Psoas muscle (tissue), 7 donors: ENCODE measurements at regions not wholly inside any gene's neighbourhood (a gene's known extent, or its start where the extent isn't known, plus 50 kb on each side); places are given as distances from the start of the nearest gene placed in this dataset.

Source experiments
- ATAC-seq, 4 donors: fragments of 200-7000 bp; cut with Tn5 transposase; one replicate each; pipeline ENCODE4 v1.9.1; 2020; ENCODE audit warnings: moderate library complexity in 3 of 4, mild to moderate bottlenecking in 2 of 4
- DNase-seq, 2 donors: peaks; one replicate each; pipeline ENCODE4 v3.0.0-alpha.2; 2020
- H3K27ac ChIP-seq: fragments of 200-600 bp; one replicate; pipeline ENCODE4 v1.8.0; 2022
- H3K27me3 ChIP-seq, 3 donors: fragments of 200-600 bp in 1 of 3; one replicate each; pipeline versions ENCODE4 v1.6.1 to v1.8.0; 2013 to 2022; ENCODE audit warnings: low read length in 2 of 3, mild to moderate bottlenecking in 2 of 3, moderate library complexity in 1 of 3; ENCODE audit not compliant: insufficient read depth in 3 of 3
- H3K36me3 ChIP-seq, 2 donors: fragments of 200-600 bp in 1 of 2; one replicate each; pipeline versions ENCODE4 v1.6.1 to v1.8.0; 2013 to 2022; ENCODE audit warnings: low read depth in 1 of 2, mild to moderate bottlenecking in 1 of 2, moderate library complexity in 1 of 2; ENCODE audit not compliant: insufficient read depth in 1 of 2
- H3K4me1 ChIP-seq: fragments of 200-600 bp; one replicate; pipeline ENCODE4 v1.8.0; 2022
- H3K4me3 ChIP-seq: fragments of 200-600 bp; one replicate; pipeline ENCODE4 v1.8.0; 2022; ENCODE audit warnings: mild to moderate bottlenecking
- H3K9me3 ChIP-seq: fragments of 200-600 bp; one replicate; pipeline ENCODE4 v1.8.0; 2022
- WGBS, 3 donors: extraction: QIAGEN DNeasy Blood & Tissue Kit; methylation state at CpG; one replicate each; pipeline versions ENCODE4 v1.1.6 to v1.1.7; 2013; 5-methylcytosine and 5-hydroxymethylcytosine counted together
- intact Hi-C, 2 donors: fragments of 100-400 bp; cut with DNase I; formaldehyde crosslinking; loops; one replicate each; pipeline versions ENCODE4 v1.11.0 to v1.14.2; 2022
- TF ChIP-seq, protein P1 (sequence below): fragments of 200-600 bp; IDR thresholded peaks from one replicate; pipeline ENCODE4 v1.8.0; 2022; ENCODE audit warnings: antibody characterized with exemption
- donor health status: healthy with polysubstance abuse.
- donor health status: DM: no; HTN: no; CAD: no; lungs with moderate emphysema.
- donor health status: Bipolar disorder and iron deficiency.
- donor health status: healthy.
- donor health status: DM: yes; HTN: yes; CAD: no.
- donor health status: DM: no; HTN: no; CAD: no.
- donor health status: DM: yes; HTN: yes; CAD: no.

GRCh38 chr6:9360881-9361280, 925.5 kb upstream of the SLC35B3 start:
- H3K27ac ChIP-seq: no peak overlapping the region
- no peak overlapping the region for H3K4me3 ChIP-seq
- DNase-seq (no peak), ATAC-seq (no peak)
- TF ChIP-seq, protein P1, sequence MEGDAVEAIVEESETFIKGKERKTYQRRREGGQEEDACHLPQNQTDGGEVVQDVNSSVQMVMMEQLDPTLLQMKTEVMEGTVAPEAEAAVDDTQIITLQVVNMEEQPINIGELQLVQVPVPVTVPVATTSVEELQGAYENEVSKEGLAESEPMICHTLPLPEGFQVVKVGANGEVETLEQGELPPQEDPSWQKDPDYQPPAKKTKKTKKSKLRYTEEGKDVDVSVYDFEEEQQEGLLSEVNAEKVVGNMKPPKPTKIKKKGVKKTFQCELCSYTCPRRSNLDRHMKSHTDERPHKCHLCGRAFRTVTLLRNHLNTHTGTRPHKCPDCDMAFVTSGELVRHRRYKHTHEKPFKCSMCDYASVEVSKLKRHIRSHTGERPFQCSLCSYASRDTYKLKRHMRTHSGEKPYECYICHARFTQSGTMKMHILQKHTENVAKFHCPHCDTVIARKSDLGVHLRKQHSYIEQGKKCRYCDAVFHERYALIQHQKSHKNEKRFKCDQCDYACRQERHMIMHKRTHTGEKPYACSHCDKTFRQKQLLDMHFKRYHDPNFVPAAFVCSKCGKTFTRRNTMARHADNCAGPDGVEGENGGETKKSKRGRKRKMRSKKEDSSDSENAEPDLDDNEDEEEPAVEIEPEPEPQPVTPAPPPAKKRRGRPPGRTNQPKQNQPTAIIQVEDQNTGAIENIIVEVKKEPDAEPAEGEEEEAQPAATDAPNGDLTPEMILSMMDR: no peak
- intact Hi-C loops: no loop called here
- no peaks in the 10 kb centered on the region for H3K36me3 ChIP-seq
- peaks cover 8% of the 10 kb centered on the region for H3K4me1 ChIP-seq
- no peaks in the 10 kb centered on the region for H3K27me3 ChIP-seq
- H3K9me3 ChIP-seq: peaks cover 13% of the 10 kb centered on the region

DNA sequence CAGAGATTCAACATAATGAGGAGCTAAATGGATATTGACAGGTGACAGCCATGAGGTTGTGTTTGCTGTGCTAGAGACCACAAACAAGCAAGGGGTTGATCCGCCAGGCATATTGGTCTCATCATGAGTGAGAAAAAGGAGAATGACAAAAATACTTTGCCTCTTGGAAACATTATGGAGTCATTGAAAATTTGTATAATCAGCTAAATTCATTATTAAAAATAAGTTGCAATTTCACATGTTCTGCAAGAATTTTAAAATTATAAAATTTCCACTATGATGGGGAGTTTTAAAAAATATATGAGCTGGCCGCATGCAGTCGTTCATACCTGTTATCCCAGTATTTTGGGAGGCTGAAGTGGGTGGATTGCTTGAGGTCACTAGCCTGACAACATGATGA, 912.3 kb upstream of the SLC35B3 start:
- H3K27me3 ChIP-seq: no peaks in the 10 kb centered on the region
- TF ChIP-seq, protein P1: no peak
- intact Hi-C loops: no loop called here
- DNase-seq (no peak), ATAC-seq (no peak)
- no peak overlapping the region for H3K27ac ChIP-seq
- no peaks in the 10 kb centered on the region for H3K36me3 ChIP-seq
- H3K4me1 ChIP-seq: no peaks in the 10 kb centered on the region
- no peaks in the 10 kb centered on the region for H3K9me3 ChIP-seq
- H3K4me3 ChIP-seq: no peak overlapping the region
- WGBS, 3 donors: 80 to 89% (median 84%) methylated on average over 3 of the region's 3 CpGs

DNA sequence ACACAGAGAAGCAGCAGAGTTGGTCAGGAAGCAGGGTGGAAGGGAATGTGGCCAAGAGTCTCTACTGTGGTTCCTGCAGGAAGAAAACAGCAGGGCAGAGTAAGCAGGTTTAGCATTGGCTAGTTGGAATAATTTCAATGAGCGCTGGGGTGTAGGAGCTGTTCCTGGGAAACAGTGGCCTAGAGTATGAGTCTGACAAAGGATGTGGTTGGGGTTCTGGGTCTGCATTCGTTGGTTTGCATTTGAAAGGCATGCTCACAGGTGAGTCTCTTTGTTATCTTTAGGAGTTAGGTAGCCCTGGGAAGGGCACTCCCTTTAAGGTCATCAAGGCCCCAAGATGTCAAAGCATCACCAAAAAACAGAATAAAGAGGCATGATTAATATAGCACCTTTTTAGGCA, 911.6 kb upstream of the SLC35B3 start:
- H3K4me1 ChIP-seq: no peaks in the 10 kb centered on the region
- intact Hi-C loops: no loop called here
- H3K9me3 ChIP-seq: no peaks in the 10 kb centered on the region
- TF ChIP-seq, protein P1: no peak
- H3K36me3 ChIP-seq: no peaks in the 10 kb centered on the region
- ATAC-seq (no peak), DNase-seq (no peak)
- no peak overlapping the region for H3K27ac ChIP-seq
- WGBS, 3 donors: 77 to 89% (median 80%) methylated on average over 2 of the region's 2 CpGs
- H3K4me3 ChIP-seq: no peak overlapping the region
- H3K27me3 ChIP-seq: no peaks in the 10 kb centered on the region

DNA sequence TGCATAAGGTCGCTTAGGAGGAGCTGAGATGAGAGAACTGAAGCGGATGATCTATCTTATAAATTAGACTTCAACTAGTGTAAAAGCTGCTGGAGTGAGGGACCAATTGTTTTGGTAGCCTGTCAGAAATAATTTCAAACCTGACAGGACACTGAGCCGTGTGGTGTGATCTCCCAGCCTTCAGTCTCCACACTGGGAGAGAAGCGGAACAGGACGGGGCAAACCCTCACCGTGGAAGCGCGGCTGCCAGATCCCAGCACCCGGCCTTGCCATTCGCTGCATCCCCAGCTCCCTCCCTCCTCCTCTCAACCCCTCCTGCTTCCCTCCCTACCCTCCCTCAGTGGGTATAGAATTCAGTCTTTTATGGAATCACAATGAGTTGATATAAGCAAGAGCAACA, 900.1 kb upstream of the SLC35B3 start:
- WGBS, 3 donors: 82 to 85% (median 85%) methylated on average over 10 of the region's 10 CpGs
- intact Hi-C loops: no loop called here
- H3K27ac ChIP-seq: no peak overlapping the region
- no peaks in the 10 kb centered on the region for H3K27me3 ChIP-seq
- no peak overlapping the region for H3K4me3 ChIP-seq
- H3K9me3 ChIP-seq: no peaks in the 10 kb centered on the region
- H3K36me3 ChIP-seq: no peaks in the 10 kb centered on the region
- TF ChIP-seq, protein P1: no peak
- DNase-seq (no peak), ATAC-seq (no peak)
- no peaks in the 10 kb centered on the region for H3K4me1 ChIP-seq

GRCh38 chr6:9334979-9335378, 899.6 kb upstream of the SLC35B3 start:
- H3K27me3 ChIP-seq: no peaks in the 10 kb centered on the region
- intact Hi-C loops: no loop called here
- no peak overlapping the region for H3K27ac ChIP-seq
- H3K4me1 ChIP-seq: no peaks in the 10 kb centered on the region
- 42 to 63% (median 47%) methylated on average over 3 of the region's 3 CpGs for WGBS, 3 donors
- TF ChIP-seq, protein P1: no peak
- no peak for DNase-seq
- H3K36me3 ChIP-seq: no peaks in the 10 kb centered on the region
- H3K9me3 ChIP-seq: no peaks in the 10 kb centered on the region
- no peak overlapping the region for H3K4me3 ChIP-seq
- no peak for ATAC-seq
